Fibroblast of lung (primary cell): ENCODE measurements at regions not wholly inside any gene's neighbourhood (a gene's known extent, or its start where the extent isn't known, plus 50 kb on each side); places are given as distances from the start of the nearest gene placed in this dataset.

Source experiments
- DNase-seq, 2 donors: peaks; one replicate each; pipeline versions ENCODE4 v3.0.0 to v3.0.0-alpha.2; 2010; ENCODE audit warnings: low read depth in 2 of 2
- H2AFZ ChIP-seq: 2 replicates; pipeline ENCODE4 v1.5.1; 2012; ENCODE audit warnings: low read length, control low read depth, inconsistent platforms
- H3K27ac ChIP-seq: 2 replicates; pipeline ENCODE4 v1.5.1; 2011; ENCODE audit warnings: low read length, control low read depth; ENCODE audit not compliant: insufficient read depth
- H3K27me3 ChIP-seq: 2 replicates; pipeline ENCODE4 v1.5.1; 2011; ENCODE audit warnings: mild to moderate bottlenecking, low read length; ENCODE audit not compliant: control insufficient read depth, insufficient read depth
- H3K36me3 ChIP-seq: 2 replicates; pipeline ENCODE4 v1.5.1; 2011; ENCODE audit warnings: low read length; ENCODE audit not compliant: control insufficient read depth, insufficient read depth
- H3K4me1 ChIP-seq: 2 replicates; pipeline ENCODE4 v1.5.1; 2011; ENCODE audit warnings: low read length; ENCODE audit not compliant: control insufficient read depth, insufficient read depth; ENCODE audit errors: extremely low read depth
- H3K4me2 ChIP-seq: 2 replicates; pipeline ENCODE4 v1.5.1; 2011; ENCODE audit warnings: low read length, control low read depth; ENCODE audit not compliant: insufficient read depth; ENCODE audit errors: extremely low read depth
- H3K4me3 ChIP-seq, 4 experiments: fragments of 200-600 bp in 1 of 4; sonication (generic) in 1 of 4; replicated peaks in 1 of 4; 2 replicates each; pipeline ENCODE4 v1.5.1; 2011 to 2016; ENCODE audit warnings: low read length in 4 of 4, low read depth in 3 of 4, mild to moderate bottlenecking in 3 of 4, control low read depth in 2 of 4, inconsistent platforms in 1 of 4, mixed read lengths in 1 of 4; ENCODE audit not compliant: insufficient read depth in 1 of 4; ENCODE audit errors: control extremely low read depth in 1 of 4
- H3K79me2 ChIP-seq: 2 replicates; pipeline ENCODE4 v1.5.1; 2012; ENCODE audit warnings: mild to moderate bottlenecking, low read length, inconsistent platforms; ENCODE audit not compliant: control insufficient read depth, insufficient read depth
- H3K9ac ChIP-seq: 2 replicates; pipeline ENCODE4 v1.5.1; 2011; ENCODE audit warnings: mild to moderate bottlenecking, low read length, control low read depth; ENCODE audit not compliant: insufficient read depth
- H3K9me3 ChIP-seq: 2 replicates; pipeline ENCODE4 v1.5.1; 2012; ENCODE audit warnings: low read depth, low read length; ENCODE audit not compliant: control insufficient read depth, insufficient read depth
- H4K20me1 ChIP-seq: 2 replicates; pipeline ENCODE4 v1.5.1; 2011; ENCODE audit warnings: low read length; ENCODE audit not compliant: control insufficient read depth, insufficient read depth; ENCODE audit errors: extremely low read depth
- CTCF ChIP-seq, 2 donors: IDR thresholded peaks in 1 of 2; conservative IDR thresholded peaks in 1 of 2; 1 replicate in 1 of 2; 2 replicates in 1 of 2; pipeline ENCODE4 v1.5.1; 2011 to 2012; ENCODE audit warnings: low read length in 2 of 2, control low read depth in 1 of 2, inconsistent platforms in 1 of 2, low read depth in 1 of 2, mild to moderate bottlenecking in 1 of 2
- EZH2 ChIP-seq: IDR thresholded peaks from 2 replicates; pipeline ENCODE4 v1.5.1; 2012; ENCODE audit warnings: low read length, control low read depth, mild to moderate bottlenecking; ENCODE audit errors: missing control alignments

- no peaks in the 10 kb centered on the region for H3K79me2 ChIP-seq
- H3K36me3 ChIP-seq = no peaks in the 10 kb centered on the region
- H3K9me3 ChIP-seq = no peaks in the 10 kb centered on the region
- H3K27me3 ChIP-seq = no peaks in the 10 kb centered on the region
- no peak overlapping the region for H3K9ac ChIP-seq
- no peak overlapping the region for H3K4me2 ChIP-seq
- H4K20me1 ChIP-seq = no peaks in the 10 kb centered on the region
- H2AFZ ChIP-seq = no peak overlapping the region
- no peak overlapping the region for H3K27ac ChIP-seq
- H3K4me3 ChIP-seq = no peak overlapping the region
- no peaks in the 10 kb centered on the region for H3K4me1 ChIP-seq
- TF ChIP-seq CTCF (conservative IDR thresholded peaks at IDR 0.05 in 1 of 2, IDR thresholded peaks at IDR 0.05 in 1 of 2; ENCODE audit: low read depth in 1 of 2, low read length in 2 of 2) (no peak), EZH2 (no peak)
- DNase-seq = peak in 1 of 2 donors; percentile 8
Measured at GRCh38 chr1:193520472-193520871, 334.1 kb upstream of the B3GALT2 start.

GRCh38 chr1:193519922-193520321 is 333.5 kb upstream of the B3GALT2 start:
- H3K9me3 ChIP-seq = no peaks in the 10 kb centered on the region
- TF ChIP-seq EZH2 (no peak), CTCF (conservative IDR thresholded peaks at IDR 0.05 in 1 of 2, IDR thresholded peaks at IDR 0.05 in 1 of 2; ENCODE audit: low read depth in 1 of 2, low read length in 2 of 2) (no peak)
- H3K9ac ChIP-seq = no peak overlapping the region
- no peaks in the 10 kb centered on the region for H4K20me1 ChIP-seq
- no peak overlapping the region for H3K27ac ChIP-seq
- H3K36me3 ChIP-seq = no peaks in the 10 kb centered on the region
- no peak overlapping the region for H3K4me3 ChIP-seq
- H2AFZ ChIP-seq = no peak overlapping the region
- no peaks in the 10 kb centered on the region for H3K4me1 ChIP-seq
- DNase-seq = no peak
- H3K27me3 ChIP-seq = no peaks in the 10 kb centered on the region
- H3K79me2 ChIP-seq = no peaks in the 10 kb centered on the region
- no peak overlapping the region for H3K4me2 ChIP-seq

GRCh38 chr1:193516755-193517388 is 330.5 kb upstream of the B3GALT2 start:
- no peaks in the 10 kb centered on the region for H3K36me3 ChIP-seq
- DNase-seq = no peak
- no peaks in the 10 kb centered on the region for H3K79me2 ChIP-seq
- no peak overlapping the region for H3K27ac ChIP-seq
- H3K27me3 ChIP-seq = no peaks in the 10 kb centered on the region
- H3K4me2 ChIP-seq = no peak overlapping the region
- no peaks in the 10 kb centered on the region for H4K20me1 ChIP-seq
- no peak overlapping the region for H3K4me3 ChIP-seq
- H2AFZ ChIP-seq = no peak overlapping the region
- TF ChIP-seq EZH2 (no peak), CTCF (conservative IDR thresholded peaks at IDR 0.05 in 1 of 2, IDR thresholded peaks at IDR 0.05 in 1 of 2; ENCODE audit: low read depth in 1 of 2, low read length in 2 of 2) (no peak)
- no peak overlapping the region for H3K9ac ChIP-seq
- no peaks in the 10 kb centered on the region for H3K9me3 ChIP-seq
- H3K4me1 ChIP-seq = no peaks in the 10 kb centered on the region
